ENCODE measurements at regions not wholly inside any gene's neighbourhood (a gene's known extent, or its start where the extent isn't known, plus 50 kb on each side); places are given as distances from the start of the nearest gene placed in this dataset.

- no peak for DNase-seq (ENCODE audit: low read depth in 2 of 2)
Measured at GRCh38 chr20:60837173-60837770, 414.8 kb upstream of the CDH4 start.

- DNase-seq (ENCODE audit: low read depth in 2 of 2), result no peak
Measured at GRCh38 chr20:60838297-60838696, 413.8 kb upstream of the CDH4 start.

- DNase-seq (ENCODE audit: low read depth in 2 of 2), result no peak
Measured at GRCh38 chr20:60840971-60841370, 411.1 kb upstream of the CDH4 start.

GRCh38 chr20:60845146-60845545 is 406.9 kb upstream of the CDH4 start:
- no peak for DNase-seq (ENCODE audit: low read depth in 2 of 2)

GRCh38 chr20:60851826-60852704 is 400.0 kb upstream of the CDH4 start:
- DNase-seq (ENCODE audit: low read depth in 2 of 2), result no peak

- DNase-seq (ENCODE audit: low read depth in 2 of 2), result no peak
Measured at GRCh38 chr20:60857708-60858107, 394.4 kb upstream of the CDH4 start.

- DNase-seq (ENCODE audit: low read depth in 2 of 2), result no peak
Measured at GRCh38 chr20:60862601-60863000, 389.5 kb upstream of the CDH4 start.

- DNase-seq (ENCODE audit: low read depth in 2 of 2), result no peak
Measured at GRCh38 chr20:60863548-60863947, 388.5 kb upstream of the CDH4 start.

GRCh38 chr20:60867589-60867988 is 384.5 kb upstream of the CDH4 start:
- DNase-seq (ENCODE audit: low read depth in 2 of 2), result no peak

GRCh38 chr20:60868316-60868891 is 383.7 kb upstream of the CDH4 start:
- DNase-seq (ENCODE audit: low read depth in 2 of 2), result no peak

GRCh38 chr20:60869087-60869486 is 383.0 kb upstream of the CDH4 start:
- no peak for DNase-seq (ENCODE audit: low read depth in 2 of 2)

GRCh38 chr20:60869625-60870024 is 382.4 kb upstream of the CDH4 start:
- no peak for DNase-seq (ENCODE audit: low read depth in 2 of 2)

- DNase-seq (ENCODE audit: low read depth in 2 of 2), result no peak
Measured at GRCh38 chr20:60870040-60870439, 382.0 kb upstream of the CDH4 start.

GRCh38 chr20:60872224-60872623 is 379.8 kb upstream of the CDH4 start:
- DNase-seq (ENCODE audit: low read depth in 2 of 2), result no peak

GRCh38 chr20:60877071-60877857 is 374.8 kb upstream of the CDH4 start:
- no peak for DNase-seq (ENCODE audit: low read depth in 2 of 2)

- DNase-seq (ENCODE audit: low read depth in 2 of 2), result no peak
Measured at GRCh38 chr20:60882836-60883235, 369.2 kb upstream of the CDH4 start.

GRCh38 chr20:60883496-60883895 is 368.6 kb upstream of the CDH4 start:
- no peak for DNase-seq (ENCODE audit: low read depth in 2 of 2)

GRCh38 chr20:60884277-60884676 is 367.8 kb upstream of the CDH4 start:
- no peak for DNase-seq (ENCODE audit: low read depth in 2 of 2)

- no peak for DNase-seq (ENCODE audit: low read depth in 2 of 2)
Measured at GRCh38 chr20:60888771-60889170, 363.3 kb upstream of the CDH4 start.

- no peak for DNase-seq (ENCODE audit: low read depth in 2 of 2)
Measured at GRCh38 chr20:60892095-60892813, 359.8 kb upstream of the CDH4 start.

GRCh38 chr20:60894091-60894490 is 358.0 kb upstream of the CDH4 start:
- DNase-seq (ENCODE audit: low read depth in 2 of 2), result no peak

All from stimulated activated CD8-positive, alpha-beta memory T cell treated with anti-CD3 and anti-CD28 coated beads, Interleukin-2, amount 100 ng/mL, for 48 hours (primary cell).